NB4 (cell line): ENCODE measurements at regions not wholly inside any gene's neighbourhood (a gene's known extent, or its start where the extent isn't known, plus 50 kb on each side); places are given as distances from the start of the nearest gene placed in this dataset.

Experiments used
- CTCF ChIP-seq: IDR thresholded peaks from one replicate; pipeline ENCODE4 v1.5.1; 2012; ENCODE audit warnings: low read depth, low read length
- MAX ChIP-seq: IDR thresholded peaks from 2 replicates; pipeline ENCODE4 v1.6.1; 2011; ENCODE audit warnings: low read depth, low read length
- POLR2A ChIP-seq: IDR thresholded peaks from 2 replicates; pipeline ENCODE4 v1.6.1; 2011; ENCODE audit warnings: mild to moderate bottlenecking; ENCODE audit not compliant: insufficient read length; ENCODE audit errors: extremely low read depth

GRCh38 chrX:39372115-39372514, 570.9 kb downstream of the MID1IP1 start:
- no peak for TF ChIP-seq CTCF
- TF ChIP-seq POLR2A = no peak
- TF ChIP-seq MAX = no peak
